ENCODE measurements at regions not wholly inside any gene's neighbourhood (a gene's known extent, or its start where the extent isn't known, plus 50 kb on each side); places are given as distances from the start of the nearest gene placed in this dataset.

- TF ChIP-seq CTCF (IDR thresholded peaks at IDR 0.05; ENCODE audit: unreplicated experiment) = no peak
- Mint-ChIP-seq H3K4me3 (ENCODE audit: low read depth, unreplicated experiment) (no peak overlapping the region), H3K9me3 (ENCODE audit: low read depth, unreplicated experiment) (no peaks in the 10 kb centered on the region), H3K4me1 (ENCODE audit: low read depth, unreplicated experiment) (no peaks in the 10 kb centered on the region), H3K27ac (ENCODE audit: unreplicated experiment) (no peak overlapping the region), H3K27me3 (ENCODE audit: unreplicated experiment) (peaks cover 13% of the 10 kb centered on the region), H3K36me3 (ENCODE audit: insufficient read depth, unreplicated experiment) (no peaks in the 10 kb centered on the region)
- BruUV-seq (replicated peaks) = no TSS peak
- CTCF ChIA-PET = no interaction called here
- DNase-seq = no peak
- intact Hi-C loops (cut with micrococcal nuclease; ENCODE audit: unreplicated experiment) = no loop called here
These were observed 94.5 kb upstream of the OBI1 start for GRCh38 chr13:78753435-78753834.

- no peak overlapping the region for H3K27ac Mint-ChIP-seq (ENCODE audit: unreplicated experiment)
- DNase-seq = no peak
- no peak overlapping the region for H3K4me3 Mint-ChIP-seq (ENCODE audit: low read depth, unreplicated experiment)
- H3K9me3 Mint-ChIP-seq (ENCODE audit: low read depth, unreplicated experiment) = no peaks in the 10 kb centered on the region
- no peaks in the 10 kb centered on the region for H3K36me3 Mint-ChIP-seq (ENCODE audit: insufficient read depth, unreplicated experiment)
- BruUV-seq (replicated peaks) = no TSS peak
- intact Hi-C loops (cut with micrococcal nuclease; ENCODE audit: unreplicated experiment) = no loop called here
- no peaks in the 10 kb centered on the region for H3K4me1 Mint-ChIP-seq (ENCODE audit: low read depth, unreplicated experiment)
- TF ChIP-seq CTCF (IDR thresholded peaks at IDR 0.05; ENCODE audit: unreplicated experiment) = no peak
- CTCF ChIA-PET = no interaction called here
- peaks cover 22% of the 10 kb centered on the region for H3K27me3 Mint-ChIP-seq (ENCODE audit: unreplicated experiment)
These were observed 91.8 kb upstream of the OBI1 start for GRCh38 chr13:78750735-78751134.

DNA sequence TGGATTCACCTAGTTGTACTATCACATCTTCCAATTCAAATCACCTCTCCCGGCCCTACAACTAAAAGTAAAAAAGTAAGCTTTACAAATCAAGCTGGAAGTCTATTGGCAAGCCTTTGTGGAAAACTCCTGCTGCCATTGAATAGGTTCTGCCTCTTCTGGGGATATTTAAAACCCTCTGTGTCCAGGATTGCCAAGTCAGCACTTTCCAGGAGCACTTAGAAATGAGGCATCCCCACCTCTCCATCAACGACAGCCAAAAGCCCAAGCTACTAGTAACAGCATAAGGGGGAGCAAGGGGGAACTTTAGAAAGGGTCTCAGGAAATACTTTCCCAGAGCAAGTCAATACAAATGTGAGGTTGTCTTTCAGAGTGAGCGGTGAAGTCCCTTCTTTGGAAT lies 85.0 kb upstream of the OBI1 start:
- Mint-ChIP-seq H3K27ac (ENCODE audit: unreplicated experiment) (no peak overlapping the region), H3K4me1 (ENCODE audit: low read depth, unreplicated experiment) (no peaks in the 10 kb centered on the region), H3K9me3 (ENCODE audit: low read depth, unreplicated experiment) (no peaks in the 10 kb centered on the region), H3K36me3 (ENCODE audit: insufficient read depth, unreplicated experiment) (no peaks in the 10 kb centered on the region), H3K27me3 (ENCODE audit: unreplicated experiment) (peaks cover 14% of the 10 kb centered on the region), H3K4me3 (ENCODE audit: low read depth, unreplicated experiment) (no peak overlapping the region)
- DNase-seq = no peak
- TF ChIP-seq CTCF (IDR thresholded peaks at IDR 0.05; ENCODE audit: unreplicated experiment) = no peak
- CTCF ChIA-PET = no interaction called here
- intact Hi-C loops (cut with micrococcal nuclease; ENCODE audit: unreplicated experiment) = no loop called here
- BruUV-seq (replicated peaks) = no TSS peak

- Mint-ChIP-seq H3K27ac (ENCODE audit: unreplicated experiment) (no peak overlapping the region), H3K9me3 (ENCODE audit: low read depth, unreplicated experiment) (no peaks in the 10 kb centered on the region), H3K4me1 (ENCODE audit: low read depth, unreplicated experiment) (no peaks in the 10 kb centered on the region), H3K27me3 (ENCODE audit: unreplicated experiment) (peaks cover under 1% of the 10 kb centered on the region), H3K4me3 (ENCODE audit: low read depth, unreplicated experiment) (no peak overlapping the region), H3K36me3 (ENCODE audit: insufficient read depth, unreplicated experiment) (no peaks in the 10 kb centered on the region)
- DNase-seq = no peak
- no peak for TF ChIP-seq CTCF (IDR thresholded peaks at IDR 0.05; ENCODE audit: unreplicated experiment)
- CTCF ChIA-PET = no interaction called here
- BruUV-seq (replicated peaks) = no TSS peak
- intact Hi-C loops (cut with micrococcal nuclease; ENCODE audit: unreplicated experiment) = no loop called here
These were observed 83.7 kb upstream of the OBI1 start for GRCh38 chr13:78742659-78743058.

DNA sequence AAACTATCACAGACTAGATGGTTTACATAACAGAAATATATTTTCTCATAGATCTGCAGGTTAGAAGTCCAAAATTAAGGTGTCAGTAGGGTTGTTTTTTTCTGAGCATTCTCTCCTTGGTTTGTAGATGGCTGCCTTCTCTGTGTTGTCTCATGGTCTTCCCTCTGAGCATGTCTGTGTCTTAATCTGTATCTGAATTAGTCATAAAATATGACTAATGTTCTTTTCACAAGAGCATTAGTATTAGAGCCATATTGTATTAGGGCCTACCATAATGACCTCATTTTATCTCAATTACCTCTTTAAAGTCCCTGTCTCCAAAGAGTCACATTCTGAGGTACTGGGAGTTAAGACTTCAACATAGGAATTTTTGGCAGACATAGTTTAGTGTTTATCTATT lies 77.2 kb upstream of the OBI1 start:
- no peaks in the 10 kb centered on the region for H3K9me3 Mint-ChIP-seq (ENCODE audit: low read depth, unreplicated experiment)

More for the DNA sequence above, 77.2 kb upstream of the OBI1 start:
- CTCF ChIA-PET = no interaction called here
- no peaks in the 10 kb centered on the region for H3K27me3 Mint-ChIP-seq (ENCODE audit: unreplicated experiment)
- H3K36me3 Mint-ChIP-seq (ENCODE audit: insufficient read depth, unreplicated experiment) = no peaks in the 10 kb centered on the region
- intact Hi-C loops (cut with micrococcal nuclease; ENCODE audit: unreplicated experiment) = no loop called here
- no peak overlapping the region for H3K4me3 Mint-ChIP-seq (ENCODE audit: low read depth, unreplicated experiment)
- no TSS peak for BruUV-seq (replicated peaks)
- H3K4me1 Mint-ChIP-seq (ENCODE audit: low read depth, unreplicated experiment) = no peaks in the 10 kb centered on the region
- no peak overlapping the region for H3K27ac Mint-ChIP-seq (ENCODE audit: unreplicated experiment)
- TF ChIP-seq CTCF (IDR thresholded peaks at IDR 0.05; ENCODE audit: unreplicated experiment) = no peak
- DNase-seq = no peak
